ENCODE measurements at regions not wholly inside any gene's neighbourhood (a gene's known extent, or its start where the extent isn't known, plus 50 kb on each side); places are given as distances from the start of the nearest gene placed in this dataset.

GRCh38 chr6:51490101-51490500 is 597.3 kb downstream of the PKHD1 start:
- TF ChIP-seq CTCF (IDR thresholded peaks at IDR 0.05) (no peak), POLR2A (IDR thresholded peaks at IDR 0.05) (no peak)

Data from suprapubic skin (tissue), 3 donors.